ENCODE measurements at regions not wholly inside any gene's neighbourhood (a gene's known extent, or its start where the extent isn't known, plus 50 kb on each side); places are given as distances from the start of the nearest gene placed in this dataset.

DNA sequence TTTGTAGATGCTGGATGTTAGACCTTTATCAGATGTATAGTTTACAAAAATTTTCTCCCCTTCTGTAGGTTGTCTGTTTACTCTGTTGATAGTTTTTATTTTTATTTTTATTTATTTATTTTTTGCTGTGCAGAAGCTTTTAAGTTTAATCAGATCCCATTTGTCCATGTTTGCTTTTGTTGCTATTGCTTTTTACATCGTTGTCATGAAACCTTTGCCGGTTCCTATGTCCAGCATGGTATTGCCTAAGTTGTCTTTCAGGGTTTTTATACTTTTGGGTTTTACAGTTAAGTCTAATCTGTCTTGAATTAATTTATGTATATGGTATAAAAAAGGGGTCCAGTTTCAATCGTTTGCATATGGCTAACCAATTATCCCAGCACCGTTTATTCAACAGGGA is 819.5 kb downstream of the KCNT2 start:
- H3K27me3 ChIP-seq (ENCODE audit: insufficient read depth, low read depth): no peaks in the 10 kb centered on the region
- DNase-seq: no peak
- no peaks in the 10 kb centered on the region for H3K9me2 ChIP-seq (ENCODE audit: insufficient read depth)
- no peaks in the 10 kb centered on the region for H3K4me1 ChIP-seq (replicated peaks; ENCODE audit: insufficient read depth)
- no peak overlapping the region for H2AFZ ChIP-seq
- no peak for TF ChIP-seq EZH2 (IDR thresholded peaks at IDR 0.05; ENCODE audit: low read depth)
- TF ChIP-seq, protein P1, sequence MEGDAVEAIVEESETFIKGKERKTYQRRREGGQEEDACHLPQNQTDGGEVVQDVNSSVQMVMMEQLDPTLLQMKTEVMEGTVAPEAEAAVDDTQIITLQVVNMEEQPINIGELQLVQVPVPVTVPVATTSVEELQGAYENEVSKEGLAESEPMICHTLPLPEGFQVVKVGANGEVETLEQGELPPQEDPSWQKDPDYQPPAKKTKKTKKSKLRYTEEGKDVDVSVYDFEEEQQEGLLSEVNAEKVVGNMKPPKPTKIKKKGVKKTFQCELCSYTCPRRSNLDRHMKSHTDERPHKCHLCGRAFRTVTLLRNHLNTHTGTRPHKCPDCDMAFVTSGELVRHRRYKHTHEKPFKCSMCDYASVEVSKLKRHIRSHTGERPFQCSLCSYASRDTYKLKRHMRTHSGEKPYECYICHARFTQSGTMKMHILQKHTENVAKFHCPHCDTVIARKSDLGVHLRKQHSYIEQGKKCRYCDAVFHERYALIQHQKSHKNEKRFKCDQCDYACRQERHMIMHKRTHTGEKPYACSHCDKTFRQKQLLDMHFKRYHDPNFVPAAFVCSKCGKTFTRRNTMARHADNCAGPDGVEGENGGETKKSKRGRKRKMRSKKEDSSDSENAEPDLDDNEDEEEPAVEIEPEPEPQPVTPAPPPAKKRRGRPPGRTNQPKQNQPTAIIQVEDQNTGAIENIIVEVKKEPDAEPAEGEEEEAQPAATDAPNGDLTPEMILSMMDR (conservative IDR thresholded peaks at IDR 0.05): no peak
- BruUV-seq (replicated peaks): no TSS peak
- ChIA-PET CTCF (no interaction called here), POLR2A (ENCODE audit: unreplicated experiment) (no interaction called here)
- H3K27ac ChIP-seq: no peak overlapping the region
- H3F3A ChIP-seq (ENCODE audit: insufficient read depth, low read depth): no peaks in the 10 kb centered on the region
- no peaks in the 10 kb centered on the region for H3K79me2 ChIP-seq (ENCODE audit: low read depth)
- intact Hi-C loops (cut with micrococcal nuclease; ENCODE audit: unreplicated experiment): no loop called here
- no peaks in the 10 kb centered on the region for H3K36me3 ChIP-seq (ENCODE audit: low read depth)
- H3K4me3 ChIP-seq: no peak overlapping the region
- no peak overlapping the region for H3K4me2 ChIP-seq
- H4K20me1 ChIP-seq (ENCODE audit: insufficient read depth): no peaks in the 10 kb centered on the region
- no peaks in the 10 kb centered on the region for H3K9me3 ChIP-seq (ENCODE audit: insufficient read depth, low read depth)

DNA sequence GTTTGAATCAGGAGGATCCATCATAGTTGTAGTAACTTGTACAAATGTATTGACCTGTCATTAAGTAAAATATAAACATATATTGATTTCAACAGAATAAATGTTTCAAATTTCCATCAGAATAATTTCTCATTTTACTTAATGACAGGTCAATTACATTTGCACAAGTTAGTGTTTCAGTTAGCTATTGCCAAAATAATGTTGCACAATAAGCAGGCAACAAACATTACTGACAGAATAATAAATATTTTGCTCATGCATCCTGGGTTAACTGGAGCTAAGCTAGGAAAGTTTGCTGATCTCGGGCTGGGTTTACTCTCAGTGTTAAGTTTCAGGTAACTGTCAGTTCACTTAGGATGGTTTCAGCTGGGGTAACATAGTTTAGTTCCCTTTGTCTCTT is 822.4 kb downstream of the KCNT2 start:
- Histone ChIP-seq H3K4me1 (replicated peaks; ENCODE audit: insufficient read depth) (no peaks in the 10 kb centered on the region), H3K9me2 (ENCODE audit: insufficient read depth) (no peaks in the 10 kb centered on the region), H3K4me2 (no peak overlapping the region), H3K9me3 (ENCODE audit: insufficient read depth, low read depth) (no peaks in the 10 kb centered on the region), H3K27ac (no peak overlapping the region), H3K79me2 (ENCODE audit: low read depth) (no peaks in the 10 kb centered on the region), H3F3A (ENCODE audit: insufficient read depth, low read depth) (no peaks in the 10 kb centered on the region), H3K4me3 (no peak overlapping the region), H3K36me3 (ENCODE audit: low read depth) (no peaks in the 10 kb centered on the region), H3K27me3 (ENCODE audit: insufficient read depth, low read depth) (no peaks in the 10 kb centered on the region), H4K20me1 (ENCODE audit: insufficient read depth) (no peaks in the 10 kb centered on the region), H2AFZ (no peak overlapping the region)
- no peak for DNase-seq
- no peak for TF ChIP-seq EZH2 (IDR thresholded peaks at IDR 0.05; ENCODE audit: low read depth)
- TF ChIP-seq, protein P1 (conservative IDR thresholded peaks at IDR 0.05): no peak
- BruUV-seq (replicated peaks): no TSS peak
- ChIA-PET CTCF (no interaction called here), POLR2A (ENCODE audit: unreplicated experiment) (no interaction called here)
- intact Hi-C loops (cut with micrococcal nuclease; ENCODE audit: unreplicated experiment): no loop called here

DNA sequence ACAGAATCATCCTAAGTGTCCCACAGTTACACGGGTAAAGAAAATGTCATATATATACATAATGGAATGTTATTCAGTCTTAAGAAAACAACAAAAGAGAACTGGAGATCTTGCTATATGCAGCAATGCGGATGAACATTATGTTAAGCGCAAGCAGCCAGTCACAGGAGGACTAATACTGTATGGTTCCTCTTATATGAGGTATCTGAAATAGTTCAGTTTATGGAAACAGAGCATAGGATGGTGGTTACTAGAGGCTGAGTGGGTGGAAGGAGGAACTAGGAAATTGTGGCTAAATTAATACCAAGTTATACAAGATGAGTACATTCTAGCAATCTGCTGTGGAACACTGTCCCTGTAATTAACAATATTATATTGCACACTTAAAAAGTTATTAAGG is 834.3 kb downstream of the KCNT2 start:
- DNase-seq: no peak
- intact Hi-C loops (cut with micrococcal nuclease; ENCODE audit: unreplicated experiment): no loop called here

More for the DNA sequence above, 834.3 kb downstream of the KCNT2 start:
- ChIA-PET POLR2A (ENCODE audit: unreplicated experiment) (no interaction called here), CTCF (no interaction called here)
- Histone ChIP-seq H2AFZ (no peak overlapping the region), H3F3A (ENCODE audit: insufficient read depth, low read depth) (no peaks in the 10 kb centered on the region), H3K9me2 (ENCODE audit: insufficient read depth) (no peaks in the 10 kb centered on the region), H3K36me3 (ENCODE audit: low read depth) (no peaks in the 10 kb centered on the region), H3K4me3 (no peak overlapping the region), H3K27ac (no peak overlapping the region), H3K79me2 (ENCODE audit: low read depth) (no peaks in the 10 kb centered on the region), H3K4me2 (no peak overlapping the region), H3K27me3 (ENCODE audit: insufficient read depth, low read depth) (no peaks in the 10 kb centered on the region), H3K9me3 (ENCODE audit: insufficient read depth, low read depth) (no peaks in the 10 kb centered on the region), H3K4me1 (replicated peaks; ENCODE audit: insufficient read depth) (no peaks in the 10 kb centered on the region), H4K20me1 (ENCODE audit: insufficient read depth) (no peaks in the 10 kb centered on the region)
- TF ChIP-seq, protein P1 (conservative IDR thresholded peaks at IDR 0.05): no peak
- no peak for TF ChIP-seq EZH2 (IDR thresholded peaks at IDR 0.05; ENCODE audit: low read depth)
- BruUV-seq (replicated peaks): no TSS peak

Measured in PC-9 (cell line).